DMS 273 (cell line): ENCODE measurements at regions not wholly inside any gene's neighbourhood (a gene's known extent, or its start where the extent isn't known, plus 50 kb on each side); places are given as distances from the start of the nearest gene placed in this dataset.

ENCODE experiments used
- DNase-seq: peaks from one replicate; lab custom pipeline; 2025; ENCODE audit not compliant: unreplicated experiment; lab: John Stamatoyannopoulos, UW

DNA sequence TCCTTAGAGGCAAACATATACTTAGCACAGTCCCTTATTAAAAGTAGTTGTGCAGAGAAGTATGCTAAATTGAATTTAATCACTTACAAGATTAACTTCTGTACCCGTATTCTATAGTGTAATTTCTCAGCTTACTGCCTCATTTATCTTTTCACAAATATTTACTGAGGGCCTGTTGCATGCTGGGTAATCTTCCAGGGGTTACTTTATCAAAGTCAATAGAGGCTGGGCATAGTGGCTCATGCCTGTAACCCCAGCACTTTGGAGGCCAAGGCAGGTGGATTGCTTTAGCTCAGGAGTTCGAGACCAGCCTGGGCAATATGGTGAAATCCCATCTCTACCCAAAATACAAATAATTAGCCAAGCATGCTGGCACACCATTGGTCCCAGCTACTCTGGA, 111.7 kb upstream of the RAB27B start:
- DNase-seq = no peak

DNA sequence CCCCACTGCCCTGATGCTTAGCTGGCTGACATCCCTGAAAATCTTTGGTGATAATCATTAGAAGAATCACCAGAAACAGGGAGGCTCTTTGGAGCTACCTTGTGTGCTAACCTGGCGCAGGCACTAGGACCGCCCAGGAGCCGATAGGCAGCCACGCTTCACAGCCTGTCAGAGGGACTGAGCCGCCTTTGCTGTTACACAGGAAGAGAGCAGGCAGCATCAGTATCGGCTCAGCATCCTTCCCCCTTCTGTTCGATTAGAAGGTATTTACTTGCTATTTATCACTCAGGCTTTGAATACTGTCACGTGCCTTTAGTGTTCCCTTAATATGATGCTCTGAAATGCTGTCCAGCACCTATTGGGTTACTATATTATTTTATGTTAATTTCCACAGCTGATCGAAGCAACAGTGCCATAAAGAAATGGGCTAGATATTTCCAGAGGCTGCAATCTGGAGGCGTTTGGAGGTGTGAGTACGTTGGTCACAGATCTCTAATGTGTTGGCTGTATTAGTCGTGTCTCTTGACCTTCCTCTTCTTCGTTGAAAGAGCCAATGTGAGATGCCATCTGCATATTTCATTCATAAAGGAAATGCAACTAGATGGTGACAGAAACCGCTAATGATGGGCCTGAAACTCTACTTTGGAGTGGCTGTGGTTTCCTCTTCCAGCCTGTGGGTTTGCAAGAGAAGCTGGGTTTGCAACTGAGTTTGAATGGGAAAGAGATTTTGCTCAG, 110.4 kb upstream of the RAB27B start:
- no peak for DNase-seq

DNA sequence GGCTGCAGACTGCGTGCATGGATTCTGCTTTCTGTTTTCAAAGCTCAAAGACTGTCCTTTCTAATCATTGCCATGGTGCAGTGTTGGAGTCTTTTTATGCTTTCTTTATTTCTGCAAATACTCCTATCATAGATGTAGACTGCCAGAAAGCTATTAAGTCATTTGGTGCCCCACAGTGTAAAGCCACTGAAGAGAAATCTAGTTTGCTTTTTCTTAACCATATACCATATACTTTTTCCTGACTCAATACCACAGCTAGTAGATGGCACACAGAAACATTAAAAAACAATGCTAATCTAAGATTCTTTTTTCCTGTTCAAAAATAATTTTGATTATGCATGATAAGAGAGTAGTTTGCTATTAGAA, 109.9 kb upstream of the RAB27B start:
- no peak for DNase-seq

DNA sequence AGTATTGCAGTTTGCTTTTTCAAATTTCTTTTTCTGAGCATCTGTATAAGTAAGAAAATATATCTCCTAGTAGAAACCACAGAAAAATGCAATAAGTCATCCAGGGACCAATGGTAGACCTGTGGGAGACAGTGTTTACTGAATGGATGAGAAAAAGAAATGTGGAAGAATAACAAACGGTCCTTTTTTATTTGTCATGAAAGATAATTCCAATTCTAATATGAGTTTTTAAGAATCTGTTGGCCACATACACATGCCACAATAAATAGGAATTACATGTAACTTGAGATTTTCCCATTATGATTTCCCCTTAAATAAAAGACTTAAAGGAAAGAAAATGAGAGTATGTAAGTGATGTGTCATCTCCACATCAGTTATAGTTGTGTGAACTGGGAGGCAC, 107.7 kb upstream of the RAB27B start:
- no peak for DNase-seq

DNA sequence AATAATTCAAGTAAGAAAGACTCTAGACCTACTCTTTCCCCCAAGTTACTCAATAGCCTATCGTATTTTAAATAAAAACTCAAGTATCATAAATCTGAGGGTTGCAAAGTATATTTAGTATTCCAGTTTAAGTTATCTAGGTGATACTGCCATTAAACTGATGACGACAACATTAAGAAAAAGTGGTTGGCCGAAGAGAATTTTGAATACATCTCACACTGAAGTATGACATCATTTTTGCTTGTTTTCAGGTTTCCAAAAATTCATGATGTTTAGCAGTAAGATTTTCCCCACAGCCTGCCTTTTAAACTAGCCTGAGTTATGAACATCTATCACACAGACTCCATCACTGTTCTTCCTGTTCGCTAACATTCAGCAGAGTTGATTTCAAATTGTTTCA, 102.1 kb upstream of the RAB27B start:
- no peak for DNase-seq

DNA sequence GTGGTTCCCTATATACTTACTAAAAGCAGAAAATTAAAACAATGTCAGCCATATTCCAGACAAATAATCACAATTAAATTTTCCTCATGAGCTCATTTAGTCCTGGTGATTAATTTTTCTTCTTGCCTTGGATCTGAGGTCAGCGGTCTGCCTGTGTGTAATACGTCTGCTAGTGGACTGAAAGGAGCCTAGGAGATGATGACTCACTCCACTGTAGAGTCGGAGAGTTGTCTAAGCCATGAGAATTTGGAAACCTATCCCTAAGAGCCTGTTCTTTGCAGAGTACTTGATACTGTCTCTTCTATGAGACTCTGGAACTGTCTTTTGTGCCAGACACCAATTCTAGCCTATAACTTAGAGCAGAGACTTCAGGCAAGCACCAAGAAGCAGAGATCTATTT, 94.2 kb upstream of the RAB27B start:
- DNase-seq = no peak

DNA sequence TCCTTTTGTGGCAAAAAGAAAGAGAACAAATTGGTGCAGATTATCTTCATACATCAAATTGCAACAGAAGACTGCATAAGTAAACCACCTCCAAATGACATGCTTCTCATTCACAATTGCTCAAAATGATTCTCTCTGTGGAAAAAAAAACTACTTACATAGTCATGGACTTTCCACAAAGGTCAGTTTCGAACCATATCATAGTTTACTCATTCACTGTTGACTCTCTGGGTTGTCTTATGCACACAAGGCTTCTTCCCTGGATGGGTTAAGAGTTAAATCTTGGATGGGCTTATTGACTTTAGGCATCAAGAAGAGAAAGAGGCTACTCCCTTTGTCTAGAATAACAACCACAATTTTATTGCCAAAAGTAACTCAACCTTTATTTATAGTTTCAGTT, 91.3 kb upstream of the RAB27B start:
- no peak for DNase-seq

DNA sequence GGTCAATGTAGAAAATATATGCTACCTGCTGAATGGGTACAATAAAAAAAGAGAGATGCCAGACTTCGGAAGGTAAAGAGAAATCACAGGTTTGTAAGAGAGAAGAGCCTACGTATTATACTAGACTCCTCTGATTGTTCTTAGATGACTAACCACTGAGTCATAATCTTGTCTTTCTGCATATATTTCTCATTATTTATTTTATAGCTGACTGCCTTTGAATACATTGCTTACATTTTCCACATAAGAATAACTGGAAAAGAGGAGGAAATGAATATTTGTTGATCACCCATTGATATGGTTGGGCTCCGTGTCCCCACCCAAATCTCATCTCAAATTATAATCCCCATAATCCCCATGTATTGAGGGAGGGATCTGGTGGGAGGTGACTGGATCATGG, 90.3 kb upstream of the RAB27B start:
- no peak for DNase-seq

DNA sequence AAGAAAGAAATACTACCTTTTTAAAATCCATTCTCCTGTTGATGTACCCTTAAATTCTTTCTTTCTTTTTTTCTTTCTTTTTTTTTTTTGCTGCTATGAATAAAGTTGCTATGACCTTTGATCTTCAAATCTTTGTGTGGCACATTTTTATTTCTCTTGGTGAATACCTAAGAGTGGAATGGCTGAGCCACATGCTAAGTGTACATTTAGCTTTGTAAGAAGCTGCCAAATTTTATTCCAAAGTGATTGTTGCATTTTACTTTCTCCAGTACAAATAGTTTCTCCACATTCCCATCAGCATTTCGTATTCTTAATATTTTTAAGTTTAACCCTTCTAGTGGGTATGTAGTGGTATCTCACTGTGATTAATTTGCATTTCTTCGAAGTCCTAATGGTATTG, 88.8 kb upstream of the RAB27B start:
- DNase-seq = no peak

DNA sequence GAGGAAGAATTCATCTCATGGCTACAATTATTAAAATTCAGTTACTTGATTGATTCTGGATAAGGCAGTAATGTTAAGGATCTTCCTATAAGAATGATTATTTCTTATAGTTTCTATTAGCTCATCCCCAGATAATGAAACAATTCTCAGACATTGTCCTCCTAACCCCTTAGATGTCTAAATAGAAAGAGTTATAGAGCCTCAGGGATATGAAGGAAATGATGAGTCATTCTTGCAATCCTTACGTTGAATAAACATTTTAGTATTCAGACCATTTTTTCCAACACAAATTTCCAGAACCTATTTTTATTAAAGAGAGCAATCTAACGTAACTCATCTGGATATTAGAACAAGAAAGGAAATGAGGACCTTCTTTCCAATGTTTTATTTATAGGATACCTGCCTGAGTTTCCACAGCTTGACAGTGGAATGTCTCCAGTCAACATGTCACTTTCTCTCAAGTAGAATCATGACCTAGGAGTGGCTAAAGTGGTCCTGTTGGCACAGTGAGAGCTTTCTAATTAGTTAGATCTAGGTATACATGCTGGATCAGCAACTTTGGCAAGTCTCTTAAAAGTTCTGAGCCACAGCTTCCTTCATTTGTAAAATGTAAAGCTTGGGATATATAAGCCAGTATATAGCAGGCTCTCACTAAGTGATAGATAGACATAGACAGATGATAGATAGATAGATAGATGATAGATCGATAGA, 88.0 kb upstream of the RAB27B start:
- DNase-seq = no peak

DNA sequence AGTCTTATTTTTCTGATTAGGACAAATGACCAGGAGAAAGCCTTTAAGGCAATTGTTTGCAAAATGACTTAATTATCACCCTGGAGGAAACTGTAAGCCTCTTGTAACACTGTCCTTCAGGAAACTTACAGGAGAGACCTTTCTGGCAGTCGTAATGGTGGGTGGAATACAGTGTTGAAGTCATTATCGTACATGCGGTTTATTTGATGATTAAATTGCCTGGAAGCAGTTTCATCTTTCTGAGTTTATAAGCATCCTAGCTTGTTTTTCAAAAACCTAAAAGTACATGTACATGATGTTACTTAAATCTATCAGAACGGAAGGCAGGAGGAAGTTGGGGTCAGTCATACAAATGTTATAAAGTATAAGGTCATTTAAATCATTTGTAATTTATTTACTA, 86.2 kb upstream of the RAB27B start:
- DNase-seq = no peak

DNA sequence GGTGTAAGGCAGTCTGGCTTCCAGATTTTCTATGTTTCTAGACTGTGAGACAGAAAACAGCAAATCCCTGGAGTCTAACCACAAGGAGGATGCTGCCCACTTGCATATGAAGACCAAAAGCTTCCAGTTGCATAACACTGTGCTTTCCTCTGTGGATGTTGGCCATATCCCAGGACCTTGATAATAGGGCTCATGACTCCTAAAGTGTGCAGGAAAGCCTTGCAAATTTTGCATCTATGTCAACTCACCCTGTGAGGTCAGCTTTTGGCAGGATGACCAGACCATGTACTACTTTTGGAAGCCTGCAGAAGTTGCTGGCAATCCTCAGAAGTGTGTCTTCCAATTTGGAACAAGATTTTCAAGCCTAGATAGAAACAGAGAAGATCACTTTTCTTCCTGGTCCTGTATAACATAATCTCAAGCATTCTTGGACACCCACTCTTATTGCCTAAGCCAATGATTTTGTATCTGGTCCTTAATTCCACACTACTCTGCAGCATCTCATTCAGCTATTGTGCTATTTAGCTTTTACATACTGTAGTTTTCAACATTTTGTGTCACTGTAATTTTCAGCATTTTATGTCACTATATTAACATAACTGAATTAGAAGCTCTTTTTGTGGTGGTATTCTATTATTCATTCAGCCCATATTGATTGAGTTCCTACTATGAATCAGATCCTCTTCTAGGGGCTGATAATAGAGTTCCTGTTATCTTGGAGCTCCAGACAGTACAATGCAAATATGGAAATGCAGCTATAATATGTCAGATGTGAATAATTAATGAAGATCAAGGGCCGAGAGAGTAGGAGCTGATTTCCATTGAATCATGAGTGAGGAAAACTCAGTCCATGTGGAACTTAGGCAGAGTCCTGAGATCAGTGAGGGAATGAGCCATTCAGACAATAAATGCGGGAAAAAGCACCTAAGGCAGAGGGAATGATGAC, 85.3 kb upstream of the RAB27B start:
- DNase-seq = no peak

DNA sequence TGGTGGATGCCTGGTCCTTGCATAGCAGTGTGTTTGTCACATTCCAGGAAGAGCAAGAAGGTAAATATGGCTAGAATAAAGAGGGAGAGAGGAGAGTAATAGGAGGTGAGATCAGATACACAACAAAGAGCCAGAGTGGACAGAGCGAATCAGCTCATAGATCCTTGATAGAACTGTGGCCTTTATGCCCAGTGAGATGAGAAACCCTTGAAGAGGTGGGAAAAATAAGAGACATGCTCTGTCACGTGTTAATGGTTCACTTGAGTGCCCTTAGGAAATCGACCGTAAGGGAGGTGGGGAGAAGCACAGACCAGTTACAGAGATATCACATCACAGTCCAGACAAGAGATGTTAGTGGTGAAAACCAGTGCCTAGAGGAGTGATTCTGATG, 84.7 kb upstream of the RAB27B start:
- DNase-seq = no peak

DNA sequence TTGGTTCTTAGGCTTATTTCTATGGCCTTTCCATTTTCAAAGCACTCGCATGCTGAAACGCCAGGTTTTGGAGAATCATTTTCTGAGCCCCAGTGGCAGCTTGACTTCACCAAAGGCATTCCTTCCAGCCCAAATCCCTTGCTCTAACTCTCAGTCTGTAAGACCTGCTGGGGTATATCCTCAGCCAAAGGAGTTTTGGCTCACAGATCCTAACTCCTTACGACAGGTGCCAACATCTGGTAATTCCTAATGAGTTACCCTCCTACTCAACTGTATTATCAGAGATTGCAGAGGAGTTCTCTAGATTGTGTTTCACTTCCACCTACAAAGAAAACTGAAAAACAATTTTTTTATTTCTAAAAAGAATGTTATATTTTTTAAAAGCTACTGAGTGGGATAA, 79.0 kb upstream of the RAB27B start:
- no peak for DNase-seq

DNA sequence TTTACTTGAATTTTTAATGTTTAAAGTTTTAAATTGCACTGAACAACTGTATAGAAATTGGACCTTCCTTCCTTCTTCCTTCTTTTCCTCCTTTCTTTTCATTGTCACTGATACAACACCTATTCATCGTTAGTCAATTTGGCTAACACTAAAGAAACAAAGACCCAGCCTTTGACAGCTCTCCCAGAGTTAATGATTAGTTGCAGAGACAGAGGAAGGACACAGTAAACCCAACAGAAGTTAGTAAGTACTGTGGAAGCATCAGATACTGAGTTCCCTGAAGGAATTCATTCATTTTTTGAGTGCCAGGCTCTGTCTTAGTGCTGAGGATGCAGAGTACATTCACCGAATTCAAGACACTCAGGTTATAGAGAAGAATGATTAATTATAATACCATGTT, 77.9 kb upstream of the RAB27B start:
- no peak for DNase-seq

DNA sequence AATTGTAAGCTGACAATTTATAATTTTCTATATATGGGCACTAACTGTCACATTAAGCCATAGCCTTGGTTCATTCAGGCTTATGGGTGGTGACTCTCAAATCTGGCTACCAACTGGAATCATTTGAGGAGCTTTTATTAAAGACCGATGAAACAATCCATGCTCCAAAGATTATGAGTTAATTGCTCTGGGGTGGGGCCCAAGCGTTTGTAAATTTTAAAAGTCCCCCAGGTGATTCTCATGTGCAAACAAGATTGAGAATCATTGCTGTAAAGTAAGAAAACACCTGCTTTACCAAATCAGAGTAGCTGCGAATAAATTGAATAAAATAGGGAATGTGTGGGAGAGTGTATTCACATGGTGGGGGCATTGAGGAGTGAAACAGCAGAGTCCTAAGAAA, 76.1 kb upstream of the RAB27B start:
- DNase-seq = no peak

DNA sequence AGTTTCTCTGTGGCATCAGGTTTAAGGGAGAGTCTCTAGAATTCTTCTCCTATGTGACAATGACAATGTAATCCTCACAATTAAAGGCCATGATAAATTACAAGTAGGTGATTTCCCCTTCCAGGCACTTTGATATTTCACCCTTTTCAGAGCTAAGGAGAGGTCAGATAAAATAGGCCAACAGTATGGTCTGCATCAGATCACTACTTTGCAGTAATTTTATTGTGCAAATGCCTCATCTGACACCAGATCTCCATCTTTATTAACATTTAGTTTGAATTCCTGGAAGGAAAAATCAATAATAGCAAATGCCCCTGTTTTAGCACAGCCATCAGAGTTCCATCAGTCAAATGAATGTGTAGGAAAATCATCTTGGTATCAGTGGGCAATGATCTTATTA, 72.8 kb upstream of the RAB27B start:
- DNase-seq = no peak

DNA sequence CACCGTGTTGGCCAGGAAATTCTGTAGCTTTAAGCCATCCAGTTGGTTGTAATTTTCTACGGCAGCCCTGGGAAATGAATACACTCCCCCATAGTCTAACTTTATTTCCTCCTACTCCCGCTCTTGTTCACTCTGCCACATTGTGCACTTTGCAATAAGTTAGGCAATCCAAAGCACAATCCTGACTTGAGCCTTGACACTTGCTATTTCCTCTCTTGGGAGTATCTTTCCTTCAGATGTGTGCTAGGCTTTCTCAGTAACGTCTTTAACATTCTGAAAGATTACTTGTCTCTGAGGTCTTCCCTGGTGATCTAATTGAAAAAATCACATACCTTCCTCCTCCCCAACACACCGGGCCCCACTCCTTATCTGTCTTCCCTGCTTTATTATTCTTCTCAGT, 65.9 kb upstream of the RAB27B start:
- no peak for DNase-seq

DNA sequence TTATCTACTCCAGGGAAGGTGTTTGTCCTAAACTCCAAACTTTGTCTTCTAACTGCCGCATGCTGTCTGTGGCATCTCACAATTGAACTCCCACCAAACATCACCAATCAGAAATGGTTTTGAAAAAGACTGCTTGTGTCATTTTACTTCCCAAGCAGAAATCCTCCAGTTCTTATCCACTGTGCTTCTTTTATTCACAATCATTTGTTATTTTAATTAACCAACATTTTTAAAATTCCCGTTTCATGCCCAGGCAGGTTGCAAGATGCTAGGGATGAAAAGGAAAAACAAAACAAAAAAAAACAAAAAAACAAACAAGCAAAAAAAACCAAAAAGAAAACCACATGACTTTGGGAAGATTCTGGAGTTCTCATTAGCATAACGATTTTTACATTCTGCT, 63.5 kb upstream of the RAB27B start:
- no peak for DNase-seq

DNA sequence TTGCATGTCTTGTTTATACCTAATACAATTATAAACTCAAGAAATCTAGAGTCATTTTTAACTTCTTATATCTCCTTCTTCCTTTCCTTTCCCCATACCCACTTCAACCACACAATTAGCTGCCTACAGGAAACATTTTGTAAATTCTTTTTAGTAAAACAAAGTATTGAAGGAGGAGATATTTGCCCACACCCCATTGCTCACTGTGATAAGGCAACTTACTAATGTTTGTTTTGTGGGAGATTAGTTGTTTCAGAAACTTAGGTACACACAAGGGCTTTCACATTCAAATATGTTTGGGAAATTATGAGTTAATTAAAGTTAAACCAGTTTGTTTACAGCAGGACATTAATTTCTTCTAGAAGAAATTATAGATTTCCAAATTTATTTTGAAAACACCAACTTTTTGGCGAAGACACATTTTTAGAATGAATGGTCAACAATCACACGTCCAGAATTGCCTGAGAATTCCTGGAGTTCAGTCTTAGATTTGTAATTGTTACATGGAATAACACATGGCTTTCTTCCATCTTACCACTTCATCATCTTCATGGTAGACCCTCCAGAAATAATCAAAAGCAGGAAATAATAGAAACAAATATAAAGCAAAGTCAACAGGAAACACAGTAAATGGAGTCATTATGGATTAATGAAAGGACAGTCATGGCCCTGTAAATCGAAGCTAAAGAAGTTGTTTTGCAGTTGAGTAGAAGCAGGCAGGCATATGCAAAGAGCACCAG, 62.5 kb upstream of the RAB27B start:
- DNase-seq = no peak

DNA sequence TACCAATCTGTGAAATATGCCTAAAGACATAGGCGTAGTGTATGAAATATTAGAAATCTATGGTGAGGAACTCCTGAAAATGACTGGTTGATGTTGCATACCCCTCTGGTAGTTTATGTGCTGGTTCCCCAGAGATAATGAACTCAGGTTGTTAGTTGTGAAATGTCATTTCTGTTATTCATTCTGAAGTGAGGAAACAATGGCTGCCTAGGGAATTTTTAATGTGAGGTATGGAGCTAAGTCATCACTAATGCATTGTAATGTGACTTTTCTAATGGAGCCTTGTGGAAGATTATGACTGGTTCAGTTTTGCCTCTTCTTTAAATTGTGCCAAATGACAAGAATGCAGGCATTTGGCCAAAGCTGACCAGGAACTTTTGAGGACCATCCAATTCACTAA, 61.6 kb upstream of the RAB27B start:
- DNase-seq = no peak
